Uterus (tissue), 3 donors: ENCODE measurements at regions not wholly inside any gene's neighbourhood (a gene's known extent, or its start where the extent isn't known, plus 50 kb on each side); places are given as distances from the start of the nearest gene placed in this dataset.

Source experiments
- DNase-seq, 2 donors: peaks; one replicate each; pipeline ENCODE4 v3.0.0-alpha.2; 2019 to 2020
- H3K27ac ChIP-seq, 2 donors: fragments of 200-600 bp; sonication (generic); 1 replicate in 1 of 2; 2 replicates in 1 of 2; pipeline ENCODE4 v1.5.1; 2016 to 2018
- H3K27me3 ChIP-seq, 2 donors: fragments of 200-600 bp; sonication (generic); one replicate each; pipeline ENCODE4 v1.5.1; 2018 to 2019; ENCODE audit warnings: control low read depth in 1 of 2
- H3K36me3 ChIP-seq, 2 donors: fragments of 200-600 bp; sonication (generic); one replicate each; pipeline ENCODE4 v1.5.1; 2019; ENCODE audit warnings: control low read depth in 1 of 2
- H3K4me1 ChIP-seq, 2 donors: fragments of 200-600 bp; sonication (generic); one replicate each; pipeline ENCODE4 v1.5.1; 2018 to 2019; ENCODE audit warnings: control low read depth in 1 of 2
- H3K4me3 ChIP-seq, 2 donors: fragments of 200-600 bp; sonication (generic); 1 replicate in 1 of 2; 2 replicates in 1 of 2; pipeline ENCODE4 v1.5.1; 2018 to 2019; ENCODE audit warnings: mild to moderate bottlenecking in 1 of 2
- H3K9me3 ChIP-seq, 2 donors: fragments of 200-600 bp; sonication (generic); one replicate each; pipeline ENCODE4 v1.5.1; 2019; ENCODE audit warnings: control low read depth in 1 of 2
- POLR2A ChIP-seq, 2 donors: fragments of 450-650 bp; IDR thresholded peaks; one replicate each; pipeline ENCODE4 v1.6.1; 2016; ENCODE audit warnings: antibody characterized with exemption in 2 of 2, mild to moderate bottlenecking in 1 of 2, moderate library complexity in 1 of 2
- intact Hi-C: fragments of 100-400 bp; cut with DNase I; formaldehyde crosslinking; loops from one replicate; pipeline ENCODE4 v1.15.1; 2023; ENCODE audit warnings: low total_unique reads
- TF ChIP-seq, protein P1 (sequence below), 4 experiments: fragments of 200-600 bp in 2 of 4; fragments of 450-650 bp in 2 of 4; sonication (generic) in 2 of 4; IDR thresholded peaks; one replicate each; pipeline ENCODE4 v1.5.1; 2016 to 2019; ENCODE audit warnings: antibody characterized with exemption in 4 of 4, mild to moderate bottlenecking in 2 of 4, moderate library complexity in 1 of 4
- donor health status: DM: yes; HTN: yes; CAD: no.

- no peak overlapping the region for H3K27ac ChIP-seq
- H3K9me3 ChIP-seq = no peaks in the 10 kb centered on the region
- no peaks in the 10 kb centered on the region for H3K27me3 ChIP-seq
- H3K4me3 ChIP-seq = no peak overlapping the region
- DNase-seq = no peak
- TF ChIP-seq, protein P1, sequence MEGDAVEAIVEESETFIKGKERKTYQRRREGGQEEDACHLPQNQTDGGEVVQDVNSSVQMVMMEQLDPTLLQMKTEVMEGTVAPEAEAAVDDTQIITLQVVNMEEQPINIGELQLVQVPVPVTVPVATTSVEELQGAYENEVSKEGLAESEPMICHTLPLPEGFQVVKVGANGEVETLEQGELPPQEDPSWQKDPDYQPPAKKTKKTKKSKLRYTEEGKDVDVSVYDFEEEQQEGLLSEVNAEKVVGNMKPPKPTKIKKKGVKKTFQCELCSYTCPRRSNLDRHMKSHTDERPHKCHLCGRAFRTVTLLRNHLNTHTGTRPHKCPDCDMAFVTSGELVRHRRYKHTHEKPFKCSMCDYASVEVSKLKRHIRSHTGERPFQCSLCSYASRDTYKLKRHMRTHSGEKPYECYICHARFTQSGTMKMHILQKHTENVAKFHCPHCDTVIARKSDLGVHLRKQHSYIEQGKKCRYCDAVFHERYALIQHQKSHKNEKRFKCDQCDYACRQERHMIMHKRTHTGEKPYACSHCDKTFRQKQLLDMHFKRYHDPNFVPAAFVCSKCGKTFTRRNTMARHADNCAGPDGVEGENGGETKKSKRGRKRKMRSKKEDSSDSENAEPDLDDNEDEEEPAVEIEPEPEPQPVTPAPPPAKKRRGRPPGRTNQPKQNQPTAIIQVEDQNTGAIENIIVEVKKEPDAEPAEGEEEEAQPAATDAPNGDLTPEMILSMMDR (IDR thresholded peaks at IDR 0.05) = no peak
- no peak for TF ChIP-seq POLR2A (IDR thresholded peaks at IDR 0.05)
- H3K4me1 ChIP-seq = no peaks in the 10 kb centered on the region
- no peaks in the 10 kb centered on the region for H3K36me3 ChIP-seq
- intact Hi-C loops = no loop called here
These were observed 82.4 kb upstream of the SLC13A1 start for GRCh38 chr7:123282181-123282580.

DNA sequence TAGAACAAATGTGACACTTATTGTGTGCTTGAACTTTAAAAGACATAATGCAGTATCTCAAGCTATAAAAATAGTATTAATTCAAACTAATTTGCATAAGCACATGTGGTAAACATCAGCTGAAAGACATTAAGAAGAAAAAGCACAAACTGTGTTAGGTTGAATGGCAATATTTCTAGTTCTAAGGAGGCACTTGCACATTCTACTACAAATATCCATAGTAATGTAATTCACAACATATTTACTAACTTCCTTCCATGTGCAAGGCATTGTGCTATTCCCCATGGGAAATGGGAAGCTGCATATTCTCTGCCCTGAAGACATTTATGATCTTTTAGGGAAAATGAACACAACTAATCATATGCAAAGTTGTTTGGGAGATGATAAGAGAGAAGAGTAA, 80.2 kb upstream of the SLC13A1 start:
- no peaks in the 10 kb centered on the region for H3K9me3 ChIP-seq
- no peaks in the 10 kb centered on the region for H3K36me3 ChIP-seq
- DNase-seq = no peak
- no peaks in the 10 kb centered on the region for H3K4me1 ChIP-seq
- H3K4me3 ChIP-seq = no peak overlapping the region
- H3K27me3 ChIP-seq = no peaks in the 10 kb centered on the region
- intact Hi-C loops = no loop called here
- H3K27ac ChIP-seq = no peak overlapping the region
- TF ChIP-seq, protein P1 (IDR thresholded peaks at IDR 0.05) = no peak
- TF ChIP-seq POLR2A (IDR thresholded peaks at IDR 0.05) = no peak

DNA sequence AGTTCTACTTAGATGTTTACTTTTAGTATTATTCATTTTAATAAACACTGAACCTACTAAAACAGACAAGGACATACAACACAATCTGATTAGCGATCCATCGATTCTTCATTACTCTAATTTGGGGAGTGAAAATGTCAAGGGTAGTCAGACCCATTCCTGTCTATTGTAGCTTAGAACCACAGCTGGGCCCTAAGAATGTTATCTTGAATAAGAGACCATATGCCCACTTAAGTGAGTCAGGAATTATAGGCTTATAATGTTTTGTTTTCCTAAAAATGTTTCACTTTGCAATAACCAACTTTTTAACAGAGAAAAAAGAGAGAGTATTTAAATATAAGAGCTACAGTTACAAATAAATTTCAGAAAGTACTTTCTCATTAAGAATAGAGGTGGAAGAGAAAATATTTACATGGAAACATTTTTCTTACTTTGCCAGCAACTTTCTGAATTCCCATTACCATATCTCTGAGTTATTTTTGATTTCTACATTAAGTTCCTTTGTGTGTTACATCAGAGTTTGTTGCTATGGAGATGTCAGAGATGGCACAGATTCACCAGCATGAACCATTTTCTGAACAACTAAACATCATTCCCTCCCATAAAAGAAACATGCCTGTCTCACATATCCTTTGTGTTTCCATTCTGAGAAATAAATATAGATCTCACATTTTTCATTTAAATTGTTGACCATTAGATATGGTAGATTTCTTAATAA, 75.4 kb upstream of the SLC13A1 start:
- TF ChIP-seq, protein P1 (IDR thresholded peaks at IDR 0.05) = no peak
- no peak for TF ChIP-seq POLR2A (IDR thresholded peaks at IDR 0.05)
- intact Hi-C loops = no loop called here
- DNase-seq = no peak

GRCh38 chr7:123273185-123273584, 73.4 kb upstream of the SLC13A1 start:
- Histone ChIP-seq H3K4me3 (no peak overlapping the region), H3K27me3 (no peaks in the 10 kb centered on the region), H3K36me3 (no peaks in the 10 kb centered on the region), H3K4me1 (no peaks in the 10 kb centered on the region), H3K27ac (no peak overlapping the region), H3K9me3 (no peaks in the 10 kb centered on the region)
- intact Hi-C loops = no loop called here
- no peak for TF ChIP-seq POLR2A (IDR thresholded peaks at IDR 0.05)
- TF ChIP-seq, protein P1 (IDR thresholded peaks at IDR 0.05) = no peak
- no peak for DNase-seq

More for the DNA sequence above, 75.4 kb upstream of the SLC13A1 start:
- Histone ChIP-seq H3K4me3 (no peak overlapping the region), H3K36me3 (no peaks in the 10 kb centered on the region), H3K27ac (no peak overlapping the region), H3K9me3 (no peaks in the 10 kb centered on the region), H3K27me3 (no peaks in the 10 kb centered on the region), H3K4me1 (no peaks in the 10 kb centered on the region)

DNA sequence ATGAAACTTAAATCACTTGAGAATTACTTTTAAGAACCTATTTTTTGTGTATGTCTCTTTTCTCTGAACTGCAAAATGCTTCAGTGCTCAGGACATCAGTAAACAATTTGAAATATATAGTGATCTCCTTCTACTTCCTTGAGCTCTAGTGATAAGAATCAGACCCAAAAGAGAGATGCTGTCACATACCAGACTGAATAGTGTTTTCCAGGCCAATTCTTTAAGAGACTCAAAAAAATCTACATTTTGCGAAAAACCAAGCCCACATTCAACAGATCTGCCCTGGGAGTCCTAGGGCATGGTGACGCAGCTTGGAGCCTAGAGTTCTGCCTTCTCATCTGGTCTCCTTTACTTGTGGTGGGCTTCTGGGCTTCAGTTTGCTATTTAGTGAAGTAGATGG, 72.1 kb upstream of the SLC13A1 start:
- no peaks in the 10 kb centered on the region for H3K4me1 ChIP-seq
- no peaks in the 10 kb centered on the region for H3K27me3 ChIP-seq
- H3K27ac ChIP-seq = no peak overlapping the region
- H3K4me3 ChIP-seq = no peak overlapping the region
- no peaks in the 10 kb centered on the region for H3K36me3 ChIP-seq
- H3K9me3 ChIP-seq = no peaks in the 10 kb centered on the region
- TF ChIP-seq POLR2A (IDR thresholded peaks at IDR 0.05) = no peak
- TF ChIP-seq, protein P1 (IDR thresholded peaks at IDR 0.05) = no peak
- DNase-seq = no peak
- intact Hi-C loops = no loop called here
